GM12891 (cell line): ENCODE measurements at regions not wholly inside any gene's neighbourhood (a gene's known extent, or its start where the extent isn't known, plus 50 kb on each side); places are given as distances from the start of the nearest gene placed in this dataset.

ENCODE experiments used
- POLR2AphosphoS5 ChIP-seq: IDR thresholded peaks from 2 replicates; pipeline ENCODE4 v1.6.1; 2011; ENCODE audit warnings: low read depth, low read length, control low read depth
- POU2F2 ChIP-seq: IDR thresholded peaks from 2 replicates; pipeline ENCODE4 v1.6.1; 2011; ENCODE audit warnings: low read depth, mild to moderate bottlenecking, control low read depth, low read length, moderate library complexity
- SPI1 ChIP-seq: IDR thresholded peaks from 2 replicates; pipeline ENCODE4 v1.6.1; 2011; ENCODE audit warnings: low read depth, low read length, control low read depth

DNA sequence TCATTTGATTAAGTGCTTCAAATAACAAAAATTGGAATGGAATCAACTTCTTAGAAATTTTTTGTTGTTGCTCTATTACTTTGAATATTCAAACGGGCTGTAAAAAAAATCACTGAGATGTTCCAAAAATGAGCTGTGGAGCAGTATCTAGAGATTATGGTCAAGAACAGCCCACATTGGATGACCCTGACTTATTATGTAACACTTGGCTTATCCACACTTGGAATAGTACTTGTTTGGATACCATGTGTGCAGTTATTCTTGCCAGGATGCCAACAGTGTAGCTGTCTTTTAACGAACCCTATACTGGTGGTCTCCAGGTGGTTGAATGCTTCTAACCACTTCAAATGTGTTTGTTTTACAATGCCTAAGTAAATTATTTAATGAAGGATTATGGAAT, 64.9 kb upstream of the CAMK2D start:
- no peak for TF ChIP-seq POLR2AphosphoS5
- no peak for TF ChIP-seq SPI1
- no peak for TF ChIP-seq POU2F2
